ENCODE measurements at regions not wholly inside any gene's neighbourhood (a gene's known extent, or its start where the extent isn't known, plus 50 kb on each side); places are given as distances from the start of the nearest gene placed in this dataset.

- no peak for FAIRE-seq
- no peak for DNase-seq (ENCODE audit: low spot score in 2 of 2)
Measured at GRCh38 chr4:57550198-57550597, 440.0 kb upstream of the IGFBP7 start.

- FAIRE-seq (no peak), DNase-seq (ENCODE audit: low spot score in 2 of 2) (no peak)
Measured at GRCh38 chr4:57548856-57549255, 438.7 kb upstream of the IGFBP7 start.

GRCh38 chr4:57544811-57545654 lies 434.8 kb upstream of the IGFBP7 start:
- DNase-seq (ENCODE audit: low spot score in 2 of 2), result no peak
- no peak for FAIRE-seq

- FAIRE-seq, result no peak
- DNase-seq (ENCODE audit: low spot score in 2 of 2), result no peak
Measured at GRCh38 chr4:57504797-57505530, 394.8 kb upstream of the IGFBP7 start.

GRCh38 chr4:57504139-57504538 lies 394.0 kb upstream of the IGFBP7 start:
- FAIRE-seq, result no peak
- DNase-seq (ENCODE audit: low spot score in 2 of 2), result no peak

- FAIRE-seq, result no peak
- no peak for DNase-seq (ENCODE audit: low spot score in 2 of 2)
Measured at GRCh38 chr4:57501720-57502119, 391.5 kb upstream of the IGFBP7 start.

- FAIRE-seq (no peak), DNase-seq (ENCODE audit: low spot score in 2 of 2) (no peak)
Measured at GRCh38 chr4:57499786-57500185, 389.6 kb upstream of the IGFBP7 start.

GRCh38 chr4:57498251-57498650 lies 388.1 kb upstream of the IGFBP7 start:
- DNase-seq (ENCODE audit: low spot score in 2 of 2) (no peak), FAIRE-seq (no peak)

GRCh38 chr4:57496697-57497471 lies 386.7 kb upstream of the IGFBP7 start:
- FAIRE-seq (no peak), DNase-seq (ENCODE audit: low spot score in 2 of 2) (no peak)

- no peak for FAIRE-seq
- DNase-seq (ENCODE audit: low spot score in 2 of 2), result no peak
Measured at GRCh38 chr4:57494821-57495220, 384.6 kb upstream of the IGFBP7 start.

- no peak for FAIRE-seq
Measured at GRCh38 chr4:57492251-57492878, 382.2 kb upstream of the IGFBP7 start.

GRCh38 chr4:57491388-57491787 lies 381.2 kb upstream of the IGFBP7 start:
- DNase-seq (ENCODE audit: low spot score in 2 of 2), result no peak
- no peak for FAIRE-seq

More at GRCh38 chr4:57492251-57492878, 382.2 kb upstream of the IGFBP7 start:
- no peak for DNase-seq (ENCODE audit: low spot score in 2 of 2)

- no peak for FAIRE-seq
- DNase-seq (ENCODE audit: low spot score in 2 of 2), result no peak
Measured at GRCh38 chr4:57490520-57491255, 380.5 kb upstream of the IGFBP7 start.

GRCh38 chr4:57488366-57489162 lies 378.4 kb upstream of the IGFBP7 start:
- DNase-seq (ENCODE audit: low spot score in 2 of 2) (no peak), FAIRE-seq (no peak)

GRCh38 chr4:57475424-57475823 lies 365.2 kb upstream of the IGFBP7 start:
- no peak for DNase-seq (ENCODE audit: low spot score in 2 of 2)
- FAIRE-seq, result no peak

GRCh38 chr4:57465321-57466056 lies 355.3 kb upstream of the IGFBP7 start:
- no peak for FAIRE-seq

GRCh38 chr4:57462843-57463242 lies 352.7 kb upstream of the IGFBP7 start:
- no peak for FAIRE-seq
- no peak for DNase-seq (ENCODE audit: low spot score in 2 of 2)

More at GRCh38 chr4:57465321-57466056, 355.3 kb upstream of the IGFBP7 start:
- no peak for DNase-seq (ENCODE audit: low spot score in 2 of 2)

GRCh38 chr4:57460967-57461366 lies 350.8 kb upstream of the IGFBP7 start:
- FAIRE-seq (no peak), DNase-seq (ENCODE audit: low spot score in 2 of 2) (no peak)

Data from frontal cortex (tissue), 3 donors.